ENCODE measurements at regions not wholly inside any gene's neighbourhood (a gene's known extent, or its start where the extent isn't known, plus 50 kb on each side); places are given as distances from the start of the nearest gene placed in this dataset.

DNA sequence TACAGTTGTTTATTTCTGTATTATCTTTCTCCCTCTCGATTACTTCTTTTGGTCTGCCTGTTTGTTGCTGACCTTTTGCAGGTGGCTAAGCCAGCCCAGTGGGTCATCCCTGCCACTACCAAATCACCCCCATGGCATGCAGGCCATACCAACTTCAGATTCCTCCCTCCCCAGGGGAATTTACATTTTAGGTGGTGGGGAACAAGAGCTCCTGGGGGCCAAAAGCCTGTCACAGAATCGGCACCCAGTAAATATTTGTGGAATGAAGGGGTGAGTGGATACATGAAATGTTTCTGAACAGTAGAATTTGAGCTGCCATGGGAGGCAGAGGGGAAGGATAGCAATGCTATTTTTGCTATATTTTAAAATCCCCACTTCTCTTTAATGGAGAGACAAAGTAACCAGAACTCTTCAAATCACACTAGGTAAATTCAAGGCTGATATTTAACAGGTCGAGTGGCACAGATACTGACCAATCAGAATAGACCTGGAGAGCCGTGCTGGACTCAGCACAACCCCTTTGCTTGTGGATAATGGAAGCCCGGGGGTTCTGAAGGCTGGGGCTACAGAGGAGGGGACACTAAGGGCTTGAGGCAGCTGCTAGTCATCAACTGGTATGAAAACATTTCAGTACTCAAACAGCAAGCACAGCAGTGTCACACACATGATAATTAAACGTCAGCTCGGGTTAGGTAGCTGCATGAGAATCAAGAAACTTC lies 54.3 kb upstream of the SMAD3 start:
- no peak for DNase-seq (ENCODE audit: extremely low read depth, insufficient read length)

DNA sequence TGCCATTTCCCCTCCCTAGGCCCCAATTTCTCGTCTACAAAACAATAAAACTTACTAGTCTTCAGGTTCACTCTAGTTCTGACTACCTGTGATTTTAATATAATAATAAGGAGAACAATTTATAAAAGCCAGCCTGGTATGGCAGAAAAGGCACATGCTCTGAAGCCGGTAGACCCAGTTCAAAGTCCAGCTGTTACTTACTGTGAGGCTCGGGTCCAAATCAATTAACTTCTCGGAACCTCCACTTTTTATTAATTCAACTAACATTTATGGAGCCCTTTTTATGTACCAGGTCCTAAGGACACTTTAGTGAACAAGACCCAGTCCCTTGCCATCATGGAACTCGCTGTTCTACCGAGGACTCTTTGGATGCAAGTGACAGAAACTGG lies 53.8 kb upstream of the SMAD3 start:
- H3K36me3 ChIP-seq (ENCODE audit: control insufficient read depth, insufficient read depth, low read length): no peaks in the 10 kb centered on the region
- TF ChIP-seq, protein P1, sequence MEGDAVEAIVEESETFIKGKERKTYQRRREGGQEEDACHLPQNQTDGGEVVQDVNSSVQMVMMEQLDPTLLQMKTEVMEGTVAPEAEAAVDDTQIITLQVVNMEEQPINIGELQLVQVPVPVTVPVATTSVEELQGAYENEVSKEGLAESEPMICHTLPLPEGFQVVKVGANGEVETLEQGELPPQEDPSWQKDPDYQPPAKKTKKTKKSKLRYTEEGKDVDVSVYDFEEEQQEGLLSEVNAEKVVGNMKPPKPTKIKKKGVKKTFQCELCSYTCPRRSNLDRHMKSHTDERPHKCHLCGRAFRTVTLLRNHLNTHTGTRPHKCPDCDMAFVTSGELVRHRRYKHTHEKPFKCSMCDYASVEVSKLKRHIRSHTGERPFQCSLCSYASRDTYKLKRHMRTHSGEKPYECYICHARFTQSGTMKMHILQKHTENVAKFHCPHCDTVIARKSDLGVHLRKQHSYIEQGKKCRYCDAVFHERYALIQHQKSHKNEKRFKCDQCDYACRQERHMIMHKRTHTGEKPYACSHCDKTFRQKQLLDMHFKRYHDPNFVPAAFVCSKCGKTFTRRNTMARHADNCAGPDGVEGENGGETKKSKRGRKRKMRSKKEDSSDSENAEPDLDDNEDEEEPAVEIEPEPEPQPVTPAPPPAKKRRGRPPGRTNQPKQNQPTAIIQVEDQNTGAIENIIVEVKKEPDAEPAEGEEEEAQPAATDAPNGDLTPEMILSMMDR (IDR thresholded peaks at IDR 0.05; ENCODE audit: insufficient read depth, low read length, poor library complexity, severe bottlenecking): no peak

More for the DNA sequence above, 54.3 kb upstream of the SMAD3 start:
- Histone ChIP-seq H3K4me3 (replicated peaks; ENCODE audit: low read depth, low read length) (no peak overlapping the region), H3K36me3 (ENCODE audit: control insufficient read depth, insufficient read depth, low read length) (no peaks in the 10 kb centered on the region), H3K27me3 (replicated peaks; ENCODE audit: control insufficient read depth, insufficient read depth, low read length) (no peaks in the 10 kb centered on the region)
- TF ChIP-seq, protein P1 (IDR thresholded peaks at IDR 0.05; ENCODE audit: insufficient read depth, low read length, poor library complexity, severe bottlenecking): no peak

DNA sequence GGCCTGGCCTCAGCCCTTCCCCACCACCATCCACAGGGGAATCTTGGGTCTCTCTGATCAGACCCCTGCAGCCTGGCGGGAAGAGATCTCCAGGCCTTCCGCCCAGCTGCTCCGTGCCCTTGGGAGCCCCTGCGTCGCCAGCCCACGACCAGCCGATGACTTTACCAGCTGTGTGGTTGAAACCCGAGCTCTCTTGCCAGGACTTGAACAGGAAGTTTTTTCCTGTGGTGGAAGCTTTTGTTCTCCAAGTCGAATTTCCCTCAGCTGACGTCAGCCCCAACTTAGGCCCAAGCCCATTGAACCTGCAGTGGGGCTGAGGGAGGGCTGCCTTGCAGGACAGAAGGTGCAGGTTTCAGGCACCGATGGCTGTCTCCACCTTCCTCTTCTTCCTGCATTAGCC lies 51.7 kb upstream of the SMAD3 start:
- DNase-seq (ENCODE audit: extremely low read depth, insufficient read length): no peak
- TF ChIP-seq, protein P1 (IDR thresholded peaks at IDR 0.05; ENCODE audit: insufficient read depth, low read length, poor library complexity, severe bottlenecking): no peak
- no peaks in the 10 kb centered on the region; the same call in 1 of the 2 replicates for H3K27me3 ChIP-seq (replicated peaks; ENCODE audit: control insufficient read depth, insufficient read depth, low read length)

More for the DNA sequence above, 53.8 kb upstream of the SMAD3 start:
- DNase-seq (ENCODE audit: extremely low read depth, insufficient read length): no peak
- Histone ChIP-seq H3K27me3 (replicated peaks; ENCODE audit: control insufficient read depth, insufficient read depth, low read length) (no peaks in the 10 kb centered on the region), H3K4me3 (replicated peaks; ENCODE audit: low read depth, low read length) (no peak overlapping the region)

More for the DNA sequence above, 51.7 kb upstream of the SMAD3 start:
- Histone ChIP-seq H3K36me3 (ENCODE audit: control insufficient read depth, insufficient read depth, low read length) (no peaks in the 10 kb centered on the region), H3K4me3 (replicated peaks; ENCODE audit: low read depth, low read length) (no peak overlapping the region)
